GM19328 (cell line): ENCODE measurements at regions not wholly inside any gene's neighbourhood (a gene's known extent, or its start where the extent isn't known, plus 50 kb on each side); places are given as distances from the start of the nearest gene placed in this dataset.
"Not testable (repeated sequence)": the region's sequence is repeated elsewhere in the genome, so short reads cannot be mapped to it uniquely, and the experiment has no call there.

Source experiments
- ATAC-seq: cut with Tn5 transposase; IDR thresholded peaks from one replicate; pipeline ENCODE4 v1.9.1; 2021; ENCODE audit warnings: mild to moderate bottlenecking, moderate library complexity; ENCODE audit not compliant: unreplicated experiment

DNA sequence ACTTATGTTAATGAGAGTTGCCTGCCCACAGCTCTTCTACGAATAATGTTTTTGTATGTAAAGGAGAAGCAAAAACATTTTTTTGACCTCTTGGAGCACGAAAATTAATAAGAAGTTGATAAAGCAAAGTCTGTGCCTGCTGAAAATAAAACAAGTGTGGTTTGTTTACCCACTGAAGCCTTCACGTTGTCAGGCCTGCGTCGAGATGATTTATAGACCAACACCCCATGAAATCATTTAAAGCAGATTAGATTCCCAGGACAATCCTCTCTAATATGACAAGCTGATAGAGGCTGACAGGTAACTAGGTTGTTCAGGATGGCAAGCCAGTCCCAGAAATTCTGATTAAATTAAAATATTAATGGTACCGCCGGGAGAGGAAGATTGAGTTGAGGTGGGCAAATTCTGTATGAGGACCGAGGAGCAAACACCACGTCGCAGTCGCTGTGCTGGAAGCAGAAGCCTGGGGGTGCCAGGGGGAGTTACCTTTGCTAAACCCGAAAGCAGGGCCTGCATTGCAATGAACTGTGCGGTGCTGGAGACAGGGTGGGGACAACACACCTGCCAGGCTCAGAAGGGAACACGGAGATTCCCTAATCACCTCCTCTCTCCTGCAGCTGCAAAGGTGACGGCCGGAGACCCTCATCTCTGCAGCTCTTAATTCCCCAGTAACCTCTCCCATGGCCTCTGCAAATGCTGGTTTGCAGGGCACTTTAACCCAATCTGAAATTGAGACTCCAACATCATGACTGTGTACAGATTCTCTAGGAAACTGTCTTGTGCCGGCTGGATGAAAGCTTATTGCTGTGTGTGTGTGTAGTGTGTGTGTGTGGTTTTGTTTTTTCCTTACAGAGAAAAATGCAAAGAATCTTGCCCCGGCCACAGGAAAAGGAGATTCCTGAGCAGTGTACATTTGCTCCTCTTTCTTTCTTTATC is 2805.9 kb downstream of the RPIA start:
- ATAC-seq: not testable (repeated sequence)

DNA sequence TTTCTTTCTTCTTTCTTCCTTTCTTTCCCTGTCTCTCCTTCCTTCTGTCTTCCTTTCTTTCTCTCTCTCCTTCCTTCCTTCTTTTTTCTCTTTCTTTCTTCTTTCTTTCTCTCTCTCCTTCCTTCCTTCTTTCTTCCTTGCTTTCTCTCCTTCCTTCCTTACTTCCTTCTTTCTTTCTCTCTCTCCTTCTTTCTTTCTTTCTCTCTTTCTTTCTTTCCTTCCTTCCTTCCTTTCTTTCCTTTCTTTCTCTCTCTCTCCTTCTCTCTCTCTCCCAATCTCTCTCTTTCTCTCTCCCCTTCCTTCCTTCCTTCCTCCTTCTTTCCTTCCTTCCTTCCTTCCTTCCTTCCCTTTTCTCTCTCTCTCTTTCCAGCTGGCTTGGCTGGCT is 2806.6 kb downstream of the RPIA start:
- not testable (repeated sequence) for ATAC-seq

DNA sequence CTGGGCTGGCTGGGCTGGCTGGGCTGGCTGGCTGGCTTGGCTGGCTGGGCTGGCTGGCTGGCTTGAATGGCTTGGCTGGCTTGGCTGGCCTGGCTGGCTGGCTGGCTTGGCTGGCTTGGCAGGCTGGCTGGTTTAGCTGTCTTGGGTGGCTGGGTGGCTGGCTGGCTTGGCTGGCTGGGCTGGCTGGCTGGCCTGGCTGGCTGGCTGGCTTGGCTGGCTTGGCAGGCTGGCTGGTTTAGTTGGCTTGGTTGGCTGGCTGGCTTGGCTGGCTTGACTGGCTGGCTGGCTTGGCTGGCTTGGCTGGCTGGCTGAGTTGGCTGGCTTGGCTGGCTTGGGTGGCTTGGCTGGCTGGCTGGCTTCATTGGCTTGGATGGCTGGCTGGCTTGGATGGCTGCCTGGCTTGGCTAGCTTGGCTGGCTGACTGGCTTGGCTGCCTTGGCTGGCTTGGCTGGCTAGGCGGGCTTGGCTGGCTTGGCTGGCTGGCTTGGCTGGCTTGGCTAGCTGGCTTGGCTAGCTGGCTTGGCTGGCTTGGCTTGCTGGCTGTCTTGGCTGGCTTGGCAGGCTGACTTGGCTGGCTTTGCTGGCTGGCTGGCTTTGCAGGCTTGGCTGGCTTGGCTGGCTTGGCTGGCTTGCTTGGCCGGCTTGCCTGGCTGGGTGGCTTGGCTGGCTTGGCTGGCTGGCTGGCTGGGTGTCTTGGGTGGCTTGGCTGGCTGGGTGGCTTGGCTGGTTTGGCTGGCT is 2807.2 kb downstream of the RPIA start:
- ATAC-seq: not testable (repeated sequence)

DNA sequence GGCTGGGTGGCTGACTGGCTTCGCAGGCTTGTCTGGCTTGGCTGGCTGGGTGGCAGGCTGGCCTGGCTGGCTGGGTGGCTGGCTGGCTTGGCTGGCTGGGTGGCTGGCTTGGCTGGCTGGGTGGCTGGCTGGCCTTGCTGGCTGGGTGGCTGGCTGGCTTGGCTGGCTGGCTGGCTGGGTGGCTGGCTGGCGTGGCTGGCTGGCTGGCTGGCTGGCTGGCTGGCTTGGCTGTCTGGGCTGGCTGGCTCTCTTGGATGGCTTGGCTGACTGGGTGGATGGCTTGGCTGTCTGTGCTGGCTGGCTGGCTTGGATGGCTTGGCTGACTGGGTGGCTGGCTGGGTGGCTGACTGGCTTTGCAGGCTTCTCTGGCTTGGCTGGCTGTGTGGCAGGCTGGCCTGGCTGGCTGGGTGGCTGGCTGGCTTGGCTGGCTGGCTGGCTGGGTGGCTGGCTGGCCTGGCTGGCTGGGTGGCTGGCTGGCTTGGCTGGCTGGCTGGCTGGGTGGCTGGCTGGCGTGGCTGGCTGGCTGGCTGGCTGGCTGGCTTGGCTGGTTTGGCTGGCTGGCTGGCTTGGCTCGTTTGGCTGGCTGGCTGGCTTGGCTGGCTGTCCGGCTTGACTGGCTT is 2808.1 kb downstream of the RPIA start:
- ATAC-seq: not testable (repeated sequence)

DNA sequence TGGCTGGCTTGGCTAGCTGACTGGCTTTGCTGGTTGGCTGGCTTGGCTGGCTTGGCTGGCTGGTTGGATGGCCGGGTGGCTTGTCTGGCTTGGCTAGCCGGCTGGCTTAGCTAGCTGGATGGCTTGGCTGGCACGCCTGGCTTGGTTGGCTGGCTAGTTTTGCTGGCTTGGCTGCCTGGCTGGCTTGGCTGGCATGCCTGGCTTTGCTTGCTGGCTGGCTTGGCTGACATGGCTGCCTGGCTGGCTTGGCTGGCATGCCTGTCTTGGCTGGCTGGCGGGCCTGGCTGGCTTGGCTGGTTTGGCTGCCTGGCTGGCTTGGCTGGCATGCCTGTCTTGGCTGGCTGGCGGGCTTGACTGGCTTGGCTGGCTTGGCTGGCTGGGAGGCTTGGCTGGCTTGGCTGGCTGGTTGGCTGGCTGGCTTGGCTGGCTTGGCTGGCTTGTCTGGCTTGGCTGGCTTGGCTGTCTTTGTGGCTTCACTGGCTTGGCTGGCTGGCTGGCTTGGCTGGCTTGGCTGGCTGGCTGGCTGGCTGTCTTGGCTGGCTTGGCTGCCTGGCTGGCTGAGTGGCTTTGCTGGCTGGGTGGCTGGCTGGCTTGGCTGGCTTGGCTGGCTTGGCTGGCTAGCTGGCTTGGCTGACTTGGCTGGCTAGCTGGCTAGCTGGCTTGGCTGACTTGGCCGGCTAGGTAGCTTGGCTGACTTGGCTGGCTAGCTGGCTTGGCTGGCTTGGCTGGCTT is 2808.9 kb downstream of the RPIA start:
- ATAC-seq: not testable (repeated sequence)

DNA sequence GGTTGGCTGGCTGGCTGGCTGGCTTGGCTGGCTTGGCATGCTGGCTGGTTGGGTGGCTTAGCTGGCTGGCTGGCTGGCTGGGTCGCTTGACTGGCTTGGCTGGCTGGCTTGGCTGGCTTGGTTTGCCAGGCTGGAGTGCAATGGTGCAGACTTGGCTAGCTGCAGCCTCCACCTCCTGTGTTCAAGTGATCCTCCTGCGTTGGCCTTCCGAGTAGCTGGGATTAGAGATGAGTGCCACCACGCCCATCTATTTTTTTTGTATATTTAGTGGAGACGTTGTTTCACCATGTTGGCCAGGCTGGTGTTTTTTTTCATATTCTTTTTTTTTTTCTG is 2809.5 kb downstream of the RPIA start:
- ATAC-seq: not testable (repeated sequence)

DNA sequence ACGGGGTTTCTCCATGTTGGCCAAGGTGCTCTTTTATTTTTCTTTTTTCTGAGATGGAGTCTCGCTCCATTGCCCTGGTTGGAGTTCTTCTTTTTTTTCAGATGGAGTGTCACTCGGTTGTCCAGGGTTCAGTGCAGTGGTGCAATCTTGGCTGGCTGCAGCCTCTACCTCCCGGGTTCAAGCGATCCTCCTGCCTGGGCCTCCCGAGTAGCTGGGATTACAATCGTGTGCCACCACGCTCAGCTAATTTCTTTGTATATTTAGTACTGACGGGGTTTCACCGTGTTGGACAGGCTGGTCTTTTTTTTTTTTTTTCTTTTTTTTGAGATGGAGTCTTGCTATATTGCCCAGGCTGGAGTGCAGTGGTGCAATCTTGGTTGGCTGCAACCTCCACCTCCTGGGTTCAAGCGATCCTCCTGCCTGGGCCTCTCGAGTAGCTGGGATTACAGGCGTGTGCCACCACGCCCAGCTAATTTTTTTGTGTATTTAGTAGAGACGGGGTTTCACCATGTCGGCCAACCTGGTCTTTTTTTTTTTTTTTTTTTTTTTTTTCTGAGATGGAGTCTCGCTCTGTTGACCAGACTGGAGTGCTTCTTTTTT is 2810.1 kb downstream of the RPIA start:
- not testable (repeated sequence) for ATAC-seq

DNA sequence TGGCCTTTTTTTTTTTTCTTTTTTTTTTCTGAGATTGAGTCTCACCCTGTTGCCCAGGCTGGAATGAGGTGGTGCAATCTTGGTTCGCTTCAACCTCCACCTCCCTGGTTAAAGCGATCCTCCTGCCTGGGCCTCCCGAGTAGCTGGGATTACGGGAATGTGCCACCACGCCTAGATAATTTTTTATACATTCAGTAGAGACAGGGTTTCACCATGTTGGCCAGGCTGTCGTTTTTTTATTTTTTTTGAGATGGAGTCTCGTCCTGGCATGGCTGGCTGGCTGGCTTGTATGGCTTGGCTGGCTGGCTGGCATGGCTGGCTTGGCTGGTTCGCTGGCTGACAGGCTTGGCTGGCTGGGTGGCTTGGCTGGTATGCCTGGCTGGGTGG is 2812.1 kb downstream of the RPIA start:
- ATAC-seq: not testable (repeated sequence)

DNA sequence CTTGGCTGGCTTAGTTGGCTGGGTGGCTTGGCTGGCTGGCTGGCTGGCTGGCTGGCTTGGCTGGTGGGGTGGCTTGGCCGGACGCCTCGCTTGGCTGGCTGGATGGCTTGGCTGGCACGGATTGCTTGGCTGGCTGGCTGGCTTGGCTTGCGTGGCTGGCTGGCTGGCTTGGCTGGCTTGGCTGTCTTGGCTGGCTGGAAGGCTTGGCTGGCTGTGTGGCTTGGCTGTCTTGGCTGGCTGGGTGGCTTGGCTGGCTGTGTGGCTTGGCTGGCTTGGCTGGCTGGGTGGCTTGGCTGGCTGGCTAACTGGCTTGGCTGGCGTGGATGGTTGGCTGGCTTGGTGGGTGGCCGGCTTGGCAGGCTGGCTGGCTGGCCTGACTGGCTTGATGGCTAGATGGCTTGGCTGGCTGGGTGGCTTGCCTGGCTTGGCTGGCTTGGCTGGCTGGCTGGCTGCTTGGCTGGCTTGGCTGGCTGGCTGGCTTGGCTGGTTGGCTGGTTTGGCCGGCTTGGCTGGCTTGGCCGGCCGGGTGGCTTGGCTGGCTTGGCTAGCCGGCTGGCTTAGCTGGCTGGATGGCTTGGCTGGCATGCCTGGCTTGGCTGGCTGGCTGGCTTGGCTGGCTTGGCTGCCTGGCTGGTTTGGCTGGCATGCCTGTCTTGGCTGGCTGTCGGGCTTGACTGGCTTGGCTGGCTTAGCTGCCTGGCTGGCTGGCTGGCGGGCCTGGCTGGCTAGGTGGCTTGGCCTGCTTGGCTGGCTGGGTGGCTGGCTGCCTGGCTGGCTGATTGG is 2812.7 kb downstream of the RPIA start:
- ATAC-seq: not testable (repeated sequence)

DNA sequence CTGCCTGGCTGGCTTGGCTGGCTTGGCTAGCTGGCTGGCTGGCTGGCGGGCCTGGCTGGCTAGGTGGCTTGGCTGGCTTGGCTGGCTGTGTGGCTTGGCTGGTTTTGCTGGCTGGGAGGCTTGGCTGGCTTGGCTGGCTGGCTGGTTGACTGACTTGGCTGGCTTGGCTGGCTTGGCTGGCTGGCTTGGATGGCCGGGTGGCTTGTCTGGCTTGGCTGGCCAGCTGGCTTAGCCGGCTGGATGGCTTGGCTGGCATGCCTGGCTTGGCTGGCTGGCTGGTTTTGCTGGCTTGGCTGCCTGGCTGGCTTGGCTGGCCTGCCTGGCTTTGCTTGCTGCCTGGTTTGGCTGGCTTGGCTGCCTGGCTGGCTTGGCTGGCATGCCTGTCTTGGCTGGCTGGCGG is 2817.3 kb downstream of the RPIA start:
- not testable (repeated sequence) for ATAC-seq

DNA sequence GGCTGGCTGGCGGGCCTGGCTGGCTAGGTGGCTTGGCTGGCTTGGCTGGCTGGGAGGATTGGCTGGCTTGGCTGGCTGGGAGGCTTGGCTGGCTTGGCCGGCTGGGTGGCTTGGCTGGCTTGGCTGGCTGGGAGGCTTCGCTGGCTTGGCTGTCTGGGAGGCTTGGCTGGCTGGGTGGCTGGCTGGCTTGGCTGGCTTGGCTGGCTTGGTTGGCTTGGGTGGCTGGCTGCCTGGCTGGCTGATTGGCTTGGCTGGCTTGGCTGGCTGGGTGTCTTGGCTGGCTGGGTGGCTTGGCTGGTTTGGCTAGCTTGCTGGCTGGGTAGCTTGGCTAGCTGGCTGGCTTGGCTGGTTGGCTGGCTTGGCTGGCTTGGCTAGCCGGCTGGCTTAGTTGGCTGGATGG is 2817.8 kb downstream of the RPIA start:
- ATAC-seq: not testable (repeated sequence)

DNA sequence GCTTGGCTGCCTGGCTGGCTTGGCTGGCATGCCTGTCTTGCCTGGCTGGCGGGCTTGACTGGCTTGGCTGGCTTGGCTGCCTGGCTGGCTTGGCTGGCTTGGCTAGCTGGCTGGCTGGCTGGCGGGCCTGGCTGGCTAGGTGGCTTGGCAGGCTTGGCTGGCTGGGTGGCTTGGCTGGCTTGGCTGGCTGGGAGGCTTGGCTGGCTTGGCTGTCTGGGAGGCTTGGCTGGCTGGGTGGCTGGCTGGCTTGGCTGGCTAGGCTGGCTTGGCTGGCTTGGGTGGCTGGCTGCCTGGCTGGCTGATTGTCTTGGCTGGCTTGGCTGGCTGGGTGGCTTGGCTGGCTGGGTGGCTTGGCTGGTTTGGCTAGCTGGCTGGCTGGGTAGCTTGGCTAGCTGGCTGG is 2819.7 kb downstream of the RPIA start:
- ATAC-seq: not testable (repeated sequence)

DNA sequence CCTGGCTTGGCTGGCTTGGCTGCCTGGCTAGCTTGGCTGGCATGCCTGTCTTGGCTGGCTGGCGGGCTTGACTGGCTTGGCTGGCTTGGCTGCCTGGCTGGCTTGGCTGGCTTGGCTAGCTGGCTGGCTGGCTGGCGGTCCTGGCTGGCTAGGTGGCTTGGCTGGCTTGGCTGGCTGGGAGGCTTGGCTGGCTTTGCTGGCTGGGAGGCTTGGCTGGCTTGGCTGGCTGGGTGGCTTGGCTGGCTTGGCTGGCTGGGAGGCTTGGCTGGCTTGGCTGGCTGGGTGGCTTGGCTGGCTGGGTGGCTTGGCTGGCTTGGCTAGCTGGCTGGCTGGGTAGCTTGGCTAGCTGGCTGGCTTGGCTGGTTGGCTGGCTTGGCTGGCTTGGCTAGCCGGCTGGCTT is 2824.5 kb downstream of the RPIA start:
- not testable (repeated sequence) for ATAC-seq

DNA sequence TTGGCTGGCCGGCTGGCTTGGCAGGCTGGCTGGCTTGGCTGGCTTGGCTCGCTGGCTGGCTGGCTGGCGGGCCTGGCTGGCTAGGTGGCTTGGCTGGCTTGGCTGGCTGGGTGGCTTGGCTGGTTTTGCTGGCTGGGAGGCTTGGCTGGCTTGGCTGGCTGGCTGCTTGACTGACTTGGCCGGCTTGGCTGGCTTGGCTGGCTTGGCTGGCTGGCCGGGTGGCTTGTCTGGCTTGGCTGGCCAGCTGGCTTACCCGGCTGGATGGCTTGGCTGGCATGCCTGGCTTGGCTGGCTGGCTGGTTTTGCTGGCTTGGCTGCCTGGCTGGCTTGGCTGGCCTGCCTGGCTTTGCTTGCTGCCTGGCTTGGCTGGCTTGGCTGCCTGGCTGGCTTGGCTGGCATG is 2825.2 kb downstream of the RPIA start:
- ATAC-seq: not testable (repeated sequence)

DNA sequence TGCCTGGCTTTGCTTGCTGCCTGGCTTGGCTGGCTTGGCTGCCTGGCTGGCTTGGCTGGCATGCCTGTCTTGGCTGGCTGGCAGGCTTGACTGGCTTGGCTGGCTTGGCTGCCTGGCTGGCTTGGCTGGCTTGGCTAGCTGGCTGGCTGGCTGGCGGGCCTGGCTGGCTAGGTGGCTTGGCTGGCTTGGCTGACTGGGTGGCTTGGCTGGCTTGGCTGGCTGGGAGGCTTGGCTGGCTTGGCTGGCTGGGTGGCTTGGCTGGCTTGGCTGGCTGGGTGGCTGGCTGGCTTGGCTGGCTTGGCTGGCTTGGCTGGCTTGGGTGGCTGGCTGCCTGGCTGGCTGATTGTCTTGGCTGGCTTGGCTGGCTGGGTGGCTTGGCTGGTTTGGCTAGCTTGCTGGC is 2826.4 kb downstream of the RPIA start:
- not testable (repeated sequence) for ATAC-seq

DNA sequence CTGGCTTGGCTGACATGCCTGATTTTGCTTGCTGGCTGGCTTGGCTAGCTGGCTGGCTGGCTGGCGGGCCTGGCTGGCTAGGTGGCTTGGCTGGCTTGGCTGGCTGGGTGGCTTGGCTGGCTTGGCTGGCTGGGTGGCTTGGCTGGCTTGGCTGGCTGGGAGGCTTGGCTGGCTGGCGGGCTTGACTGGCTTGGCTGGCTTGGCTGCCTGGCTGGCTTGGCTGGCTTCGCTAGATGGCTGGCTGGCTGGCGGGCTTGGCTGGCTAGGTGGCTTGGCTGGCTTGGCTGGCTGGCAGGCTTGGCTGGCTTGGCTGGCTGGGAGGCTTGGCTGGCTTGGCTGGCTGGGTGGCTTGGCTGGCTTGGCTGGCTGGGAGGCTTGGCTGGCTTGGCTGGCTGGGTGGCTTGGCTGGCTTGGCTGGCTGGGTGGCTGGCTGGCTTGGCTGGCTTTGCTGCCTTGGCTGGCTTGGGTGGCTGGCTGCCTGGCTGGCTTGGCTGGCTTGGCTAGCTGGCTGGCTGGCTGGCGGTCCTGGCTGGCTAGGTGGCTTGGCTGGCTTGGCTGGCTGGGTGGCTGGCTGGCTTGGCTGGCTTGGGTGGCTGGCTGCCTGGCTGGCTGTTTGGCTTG is 2827.0 kb downstream of the RPIA start:
- ATAC-seq: not testable (repeated sequence)

DNA sequence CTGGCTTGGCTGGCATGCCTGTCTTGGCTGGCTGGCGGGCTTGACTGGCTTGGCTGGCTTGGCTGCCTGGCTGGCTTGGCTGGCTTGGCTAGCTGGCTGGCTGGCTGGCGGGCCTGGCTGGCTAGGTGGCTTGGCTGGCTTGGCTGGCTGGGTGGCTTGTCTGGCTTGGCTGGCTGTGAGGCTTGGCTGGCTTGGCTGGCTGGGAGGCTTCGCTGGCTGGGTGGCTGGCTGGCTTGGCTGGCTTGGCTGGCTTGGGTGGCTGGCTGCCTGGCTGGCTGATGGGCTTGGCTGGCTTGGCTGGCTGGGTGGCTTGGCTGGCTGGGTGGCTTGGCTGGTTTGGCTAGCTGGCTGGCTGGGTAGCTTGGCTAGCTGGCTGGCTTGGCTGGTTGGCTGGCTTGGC is 2827.9 kb downstream of the RPIA start:
- not testable (repeated sequence) for ATAC-seq

DNA sequence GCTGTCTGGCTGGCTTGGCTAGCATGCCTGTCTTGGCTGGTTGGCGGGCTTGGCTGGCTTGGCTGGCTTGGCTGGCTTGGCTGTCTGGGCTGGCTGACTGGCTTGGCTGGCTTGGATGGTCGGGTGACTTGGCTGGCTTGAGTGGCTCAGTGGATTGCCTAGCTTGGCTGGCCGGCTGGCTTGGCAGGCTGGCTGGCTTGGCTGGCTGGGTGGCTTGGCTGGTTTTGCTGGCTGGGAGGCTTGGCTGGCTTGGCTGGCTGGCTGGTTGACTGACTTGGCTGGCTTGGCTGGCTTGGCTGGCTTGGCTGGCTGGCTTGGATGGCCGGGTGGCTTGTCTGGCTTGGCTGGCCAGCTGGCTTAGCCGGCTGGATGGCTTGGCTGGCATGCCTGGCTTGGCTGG is 2828.4 kb downstream of the RPIA start:
- ATAC-seq: not testable (repeated sequence)

DNA sequence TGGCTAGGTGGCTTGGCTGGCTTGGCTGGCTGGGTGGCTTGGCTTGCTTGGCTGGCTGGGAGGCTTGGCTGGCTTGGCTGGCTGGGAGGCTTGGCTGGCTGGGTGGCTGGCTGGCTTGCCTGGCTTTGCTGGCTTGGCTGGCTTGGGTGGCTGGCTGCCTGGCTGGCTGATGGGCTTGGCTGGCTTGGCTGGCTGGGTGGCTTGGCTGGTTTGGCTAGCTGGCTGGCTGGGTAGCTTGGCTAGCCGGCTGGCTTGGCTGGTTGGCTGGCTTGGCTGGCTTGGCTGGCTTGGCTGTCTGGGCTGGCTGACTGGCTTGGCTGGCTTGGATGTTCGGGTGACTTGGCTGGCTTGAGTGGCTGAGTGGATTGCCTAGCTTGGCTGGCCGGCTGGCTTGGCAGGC is 2829.1 kb downstream of the RPIA start:
- ATAC-seq: not testable (repeated sequence)
